ENCODE measurements at regions not wholly inside any gene's neighbourhood (a gene's known extent, or its start where the extent isn't known, plus 50 kb on each side); places are given as distances from the start of the nearest gene placed in this dataset.

DNA sequence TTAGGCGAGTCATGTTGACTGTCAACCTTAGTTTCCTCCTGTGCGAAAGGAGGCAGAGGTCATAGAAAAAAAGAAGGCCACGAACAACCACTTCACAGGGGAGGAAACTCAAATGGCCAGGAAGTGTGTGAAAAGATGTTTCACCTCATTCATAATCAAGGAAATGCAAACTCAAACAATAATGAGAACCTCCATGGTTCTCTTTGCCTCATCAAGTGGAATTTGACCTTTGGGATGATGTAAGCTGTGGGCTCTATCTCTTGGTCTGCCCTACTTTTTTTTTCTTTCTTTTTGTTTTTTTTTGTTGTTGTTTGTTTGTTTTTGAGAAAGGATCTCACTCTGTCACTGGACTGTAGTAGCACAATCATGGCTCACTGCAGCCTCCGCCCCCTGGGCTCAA lies 55.9 kb upstream of the GRHL3 start:
- H3K36me3 ChIP-seq, result no peaks in the 10 kb centered on the region
- H3K27ac ChIP-seq, result no peak overlapping the region
- no peak overlapping the region for H3K4me3 ChIP-seq
- DNase-seq, result no peak
- TF ChIP-seq POLR2A (IDR thresholded peaks at IDR 0.05) (no peak), POLR2AphosphoS5 (IDR thresholded peaks at IDR 0.05) (no peak)
- TF ChIP-seq, protein P1, sequence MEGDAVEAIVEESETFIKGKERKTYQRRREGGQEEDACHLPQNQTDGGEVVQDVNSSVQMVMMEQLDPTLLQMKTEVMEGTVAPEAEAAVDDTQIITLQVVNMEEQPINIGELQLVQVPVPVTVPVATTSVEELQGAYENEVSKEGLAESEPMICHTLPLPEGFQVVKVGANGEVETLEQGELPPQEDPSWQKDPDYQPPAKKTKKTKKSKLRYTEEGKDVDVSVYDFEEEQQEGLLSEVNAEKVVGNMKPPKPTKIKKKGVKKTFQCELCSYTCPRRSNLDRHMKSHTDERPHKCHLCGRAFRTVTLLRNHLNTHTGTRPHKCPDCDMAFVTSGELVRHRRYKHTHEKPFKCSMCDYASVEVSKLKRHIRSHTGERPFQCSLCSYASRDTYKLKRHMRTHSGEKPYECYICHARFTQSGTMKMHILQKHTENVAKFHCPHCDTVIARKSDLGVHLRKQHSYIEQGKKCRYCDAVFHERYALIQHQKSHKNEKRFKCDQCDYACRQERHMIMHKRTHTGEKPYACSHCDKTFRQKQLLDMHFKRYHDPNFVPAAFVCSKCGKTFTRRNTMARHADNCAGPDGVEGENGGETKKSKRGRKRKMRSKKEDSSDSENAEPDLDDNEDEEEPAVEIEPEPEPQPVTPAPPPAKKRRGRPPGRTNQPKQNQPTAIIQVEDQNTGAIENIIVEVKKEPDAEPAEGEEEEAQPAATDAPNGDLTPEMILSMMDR (IDR thresholded peaks at IDR 0.05 in 8 of 11, conservative IDR thresholded peaks at IDR 0.05 in 3 of 11), result no peak
- WGBS, 5 donors, result 66 to 78% (median 69%) methylated on average over 4 of the region's 4 CpGs
- H3K9me3 ChIP-seq, result peaks cover 0 to 8% (median 0%) of the 10 kb centered on the region in 8 donors
- peaks cover 0 to 4% (median 0%) of the 10 kb centered on the region in 6 donors for H3K4me1 ChIP-seq
- H3K27me3 ChIP-seq (replicated peaks in 1 of 7), result peaks cover 0 to 15% (median 0%) of the 10 kb centered on the region in 7 donors
- intact Hi-C loops (cut with DNase I; ENCODE audit: low total_unique reads), result no loop called here

DNA sequence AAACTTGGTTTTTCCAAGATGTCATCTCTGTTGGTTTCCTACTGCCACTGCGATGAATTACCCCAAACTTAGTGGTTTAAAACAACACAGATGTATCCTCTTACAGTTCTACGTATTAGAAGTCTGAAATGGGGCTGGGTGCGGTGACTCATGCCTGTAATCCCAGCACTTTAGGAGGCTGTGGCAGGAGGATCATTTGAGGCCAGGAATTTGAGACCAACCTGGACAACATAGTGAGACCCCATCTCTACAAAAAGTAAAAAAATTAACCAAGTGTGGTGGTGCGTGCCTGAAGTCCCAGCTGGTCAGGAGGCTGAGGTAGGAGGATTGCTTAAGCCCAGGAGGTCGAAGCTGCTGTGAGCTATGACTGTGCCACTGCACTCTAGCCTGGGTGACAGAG lies 57.2 kb upstream of the GRHL3 start:
- TF ChIP-seq, protein P1 (IDR thresholded peaks at IDR 0.05 in 8 of 11, conservative IDR thresholded peaks at IDR 0.05 in 3 of 11), result no peak
- no peak for TF ChIP-seq POLR2A (IDR thresholded peaks at IDR 0.05)
- no peak for TF ChIP-seq POLR2AphosphoS5 (IDR thresholded peaks at IDR 0.05)
- Histone ChIP-seq H3K4me1 (peaks cover 0 to 4% (median 0%) of the 10 kb centered on the region in 6 donors), H3K27me3 (replicated peaks in 1 of 7) (peaks cover 0 to 25% (median 0%) of the 10 kb centered on the region in 7 donors), H3K27ac (no peak overlapping the region), H3K36me3 (no peaks in the 10 kb centered on the region), H3K4me3 (no peak overlapping the region), H3K9me3 (peaks cover 0 to 8% (median 0%) of the 10 kb centered on the region in 8 donors)
- DNase-seq, result no peak
- intact Hi-C loops (cut with DNase I; ENCODE audit: low total_unique reads), result no loop called here
- WGBS, 5 donors, result 79 to 95% (median 84%) methylated on average over 5 of the region's 5 CpGs

DNA sequence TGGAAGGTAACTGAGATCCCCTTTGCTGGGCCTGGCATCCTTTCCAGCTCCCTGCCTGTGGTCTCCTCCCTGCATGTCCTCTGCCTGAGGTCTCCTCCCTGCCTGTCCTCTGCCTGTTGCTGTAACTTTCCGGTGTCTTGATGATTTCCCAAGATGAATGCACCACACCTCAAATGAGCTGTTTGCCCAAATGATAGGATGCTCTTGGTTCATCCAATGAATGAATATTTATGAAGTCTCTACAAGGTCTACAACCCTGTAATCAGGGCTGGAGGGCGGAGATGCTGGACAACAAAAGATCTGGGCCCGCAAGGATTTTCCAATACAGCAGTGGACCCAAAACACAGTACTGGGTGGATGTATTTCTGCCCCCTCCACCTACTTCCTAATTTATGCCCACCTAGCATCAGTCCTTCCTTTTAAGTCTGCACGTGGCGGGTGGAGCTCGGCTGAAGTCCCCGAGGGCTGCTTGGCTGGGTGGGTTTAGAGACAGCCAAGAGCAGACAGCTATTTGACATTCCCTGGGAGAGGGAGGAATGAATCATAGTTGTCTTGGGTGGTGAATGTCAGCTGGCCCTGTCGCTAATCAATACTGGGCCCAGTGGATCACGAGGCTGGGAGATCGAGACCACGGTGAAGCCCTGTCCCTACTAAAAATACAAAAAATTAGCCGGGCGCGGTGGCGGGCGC lies 60.3 kb upstream of the GRHL3 start:
- intact Hi-C loops (cut with DNase I; ENCODE audit: low total_unique reads), result no loop called here
- Histone ChIP-seq H3K27me3 (replicated peaks in 1 of 7) (peaks cover 0 to 23% (median 0%) of the 10 kb centered on the region in 7 donors), H3K4me3 (no peak overlapping the region), H3K36me3 (no peaks in the 10 kb centered on the region), H3K4me1 (peaks cover 0 to 10% (median 0%) of the 10 kb centered on the region in 6 donors), H3K9me3 (peaks cover 0 to 8% (median 0%) of the 10 kb centered on the region in 8 donors), H3K27ac (peak overlapping the region in 1 of 8 donors; percentile 86)
- no peak for DNase-seq
- 87 to 96% (median 90%) methylated on average over 16 of the region's 16 CpGs for WGBS, 5 donors
- TF ChIP-seq, protein P1 (IDR thresholded peaks at IDR 0.05 in 8 of 11, conservative IDR thresholded peaks at IDR 0.05 in 3 of 11), result no peak
- TF ChIP-seq POLR2A (IDR thresholded peaks at IDR 0.05), result no peak
- TF ChIP-seq POLR2AphosphoS5 (IDR thresholded peaks at IDR 0.05), result no peak

DNA sequence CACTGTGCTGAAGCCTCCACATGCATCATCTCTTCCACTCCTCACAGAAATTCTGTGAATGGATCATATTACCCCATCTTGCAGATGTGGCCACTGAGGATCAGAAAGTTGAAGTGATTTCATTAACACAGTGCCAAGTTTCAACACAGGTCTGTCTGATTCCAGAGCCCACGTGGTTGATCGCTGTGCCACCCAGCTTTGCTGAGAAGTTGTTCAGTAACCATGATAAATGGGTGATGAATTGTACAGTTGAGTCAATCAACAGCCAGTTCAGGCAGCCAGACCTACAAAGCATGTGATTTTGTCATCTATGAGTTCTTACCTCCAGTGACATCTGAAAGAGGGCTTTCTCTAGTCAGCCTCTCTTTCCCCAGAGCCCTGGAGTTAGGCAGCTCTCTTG lies 61.8 kb upstream of the GRHL3 start:
- TF ChIP-seq POLR2AphosphoS5 (IDR thresholded peaks at IDR 0.05) (no peak), POLR2A (IDR thresholded peaks at IDR 0.05) (no peak)
- TF ChIP-seq, protein P1 (IDR thresholded peaks at IDR 0.05 in 8 of 11, conservative IDR thresholded peaks at IDR 0.05 in 3 of 11), result no peak
- no peaks in the 10 kb centered on the region for H3K36me3 ChIP-seq
- H3K4me3 ChIP-seq, result no peak overlapping the region
- H3K27ac ChIP-seq, result peak overlapping the region in 2 of 8 donors; percentile 13 to 86
- peaks cover 0 to 23% (median 0%) of the 10 kb centered on the region in 7 donors for H3K27me3 ChIP-seq (replicated peaks in 1 of 7)
- intact Hi-C loops (cut with DNase I; ENCODE audit: low total_unique reads), result no loop called here
- H3K4me1 ChIP-seq, result peaks cover 0 to 15% (median 0%) of the 10 kb centered on the region in 6 donors
- 65 to 78% (median 70%) methylated on average over 2 of the region's 2 CpGs for WGBS, 5 donors
- no peak for DNase-seq
- peaks cover 0 to 4% (median 0%) of the 10 kb centered on the region in 8 donors for H3K9me3 ChIP-seq

All from spleen (tissue), 11 donors.